ENCODE measurements at regions not wholly inside any gene's neighbourhood (a gene's known extent, or its start where the extent isn't known, plus 50 kb on each side); places are given as distances from the start of the nearest gene placed in this dataset.
"Not testable (repeated sequence)": the region's sequence is repeated elsewhere in the genome, so short reads cannot be mapped to it uniquely, and the experiment has no call there.

DNA sequence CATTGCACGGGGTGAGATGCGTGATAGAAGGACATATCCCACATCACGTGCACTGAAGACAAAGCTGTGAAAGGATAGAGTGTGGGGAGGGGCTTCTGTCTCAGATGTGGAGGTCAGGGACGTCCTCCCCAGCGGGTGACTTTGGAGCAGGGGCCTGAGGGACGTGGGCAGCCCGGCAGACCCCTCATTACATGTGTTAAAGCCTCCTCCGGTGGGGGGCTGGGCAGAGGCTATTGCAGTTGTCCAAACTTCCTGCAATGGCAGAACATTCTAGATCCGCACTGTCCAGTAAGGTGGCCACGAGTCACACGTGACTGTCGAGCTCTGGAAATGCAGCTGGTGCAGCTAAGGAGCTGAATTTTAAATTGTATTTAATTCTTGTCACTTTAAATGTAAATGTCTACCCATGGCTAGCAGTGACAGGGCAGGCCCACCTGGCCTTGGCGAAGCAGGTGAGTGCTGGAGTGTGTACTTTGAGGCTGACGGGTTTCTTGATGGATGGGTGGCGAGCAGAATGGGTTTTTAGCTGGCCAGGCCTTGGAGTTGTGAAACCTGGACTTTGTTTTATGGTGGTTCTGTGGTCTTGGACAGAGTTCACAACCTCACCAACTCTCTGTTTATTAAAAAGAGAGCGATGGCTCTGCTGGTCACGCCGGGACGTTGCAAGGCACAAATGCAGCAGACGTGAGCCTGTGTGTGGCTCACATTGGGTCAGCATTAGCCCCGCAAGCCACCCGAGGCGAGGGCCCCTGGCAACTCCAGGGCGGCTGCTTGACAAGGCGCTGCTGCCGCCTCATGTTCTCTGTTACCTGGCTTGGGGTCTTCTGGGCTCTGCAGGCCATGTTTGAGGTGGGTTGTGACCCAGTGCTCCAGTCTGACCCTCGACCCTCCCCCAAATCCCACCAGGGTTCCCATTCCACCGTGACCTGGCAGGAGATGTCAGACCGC lies 177.6 kb downstream of the NPIPB11 start:
- not testable (repeated sequence) for H3K9ac ChIP-seq (ENCODE audit: low read depth, low read length); H3K9me3 ChIP-seq (ENCODE audit: control insufficient read depth, insufficient read depth, low read length); H3K36me3 ChIP-seq (ENCODE audit: insufficient read depth, low read length); H3K4me1 ChIP-seq (ENCODE audit: insufficient read depth, low read length)

DNA sequence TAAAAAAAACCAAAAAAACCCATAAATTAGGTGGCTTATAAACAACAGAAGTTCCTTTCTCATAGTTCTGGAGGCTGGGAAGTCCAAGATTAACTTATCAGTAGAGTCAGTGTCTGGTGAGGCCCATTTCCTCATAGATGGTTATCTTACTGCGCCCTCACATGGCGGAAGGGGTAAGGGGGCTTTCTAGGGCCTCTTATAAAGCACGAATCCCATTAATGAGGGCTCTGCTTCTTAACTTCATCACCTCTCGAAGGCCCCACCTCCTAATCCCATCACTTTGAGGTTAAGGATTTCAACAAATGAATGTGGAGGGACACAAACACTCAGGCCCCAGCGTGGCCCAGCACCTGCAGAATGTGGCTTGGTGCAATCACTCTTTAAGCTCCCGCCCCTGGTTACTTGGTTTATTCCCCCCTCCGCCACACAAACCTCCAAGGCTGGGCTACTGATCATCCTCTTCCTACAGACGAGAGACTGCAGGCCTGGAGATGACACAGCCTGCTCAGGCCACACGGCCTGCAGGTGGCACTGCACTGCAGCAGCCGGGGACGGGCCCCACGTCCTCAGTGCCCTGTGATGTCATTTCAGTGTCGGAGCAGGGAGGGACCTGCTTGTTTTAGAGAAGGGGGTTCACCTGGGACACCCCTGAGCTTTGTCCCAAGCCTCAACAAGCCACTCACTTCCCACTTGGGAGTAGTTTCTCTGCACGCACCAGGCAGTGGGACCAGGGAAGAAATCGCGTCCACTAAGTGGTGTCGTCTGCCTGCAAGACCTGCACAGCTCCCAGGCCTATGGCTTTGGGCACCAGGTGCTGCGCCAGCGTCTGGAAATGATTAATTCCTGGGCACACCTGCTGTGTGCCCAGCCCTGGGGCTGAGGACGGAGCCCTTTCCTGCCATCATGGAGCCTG lies 178.5 kb downstream of the NPIPB11 start:
- not testable (repeated sequence) for H3K9ac ChIP-seq (ENCODE audit: low read depth, low read length); H3K9me3 ChIP-seq (ENCODE audit: control insufficient read depth, insufficient read depth, low read length); H3K4me1 ChIP-seq (ENCODE audit: insufficient read depth, low read length); H3K36me3 ChIP-seq (ENCODE audit: insufficient read depth, low read length)

DNA sequence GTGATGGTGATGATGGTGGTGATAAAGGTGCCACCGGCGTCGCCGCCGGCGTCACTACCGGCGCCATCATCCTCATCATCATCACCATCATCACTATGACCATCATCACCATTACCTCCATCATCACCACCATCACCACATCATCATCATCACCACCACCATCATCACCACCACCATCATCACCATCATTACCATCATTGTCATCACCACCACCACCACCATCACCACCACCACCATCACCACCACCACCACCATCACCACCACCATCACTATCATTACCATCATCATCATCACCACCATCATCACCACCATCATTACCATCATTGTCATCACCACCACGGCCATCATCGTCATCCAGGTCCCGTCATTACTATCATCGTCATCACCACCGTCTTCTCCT lies 179.7 kb downstream of the NPIPB11 start:
- Histone ChIP-seq H3K9ac (ENCODE audit: low read depth, low read length) (no peak overlapping the region), H3K4me1 (ENCODE audit: insufficient read depth, low read length) (no peaks in the 10 kb centered on the region), H3K9me3 (ENCODE audit: control insufficient read depth, insufficient read depth, low read length) (no peaks in the 10 kb centered on the region), H3K36me3 (ENCODE audit: insufficient read depth, low read length) (no peaks in the 10 kb centered on the region)

DNA sequence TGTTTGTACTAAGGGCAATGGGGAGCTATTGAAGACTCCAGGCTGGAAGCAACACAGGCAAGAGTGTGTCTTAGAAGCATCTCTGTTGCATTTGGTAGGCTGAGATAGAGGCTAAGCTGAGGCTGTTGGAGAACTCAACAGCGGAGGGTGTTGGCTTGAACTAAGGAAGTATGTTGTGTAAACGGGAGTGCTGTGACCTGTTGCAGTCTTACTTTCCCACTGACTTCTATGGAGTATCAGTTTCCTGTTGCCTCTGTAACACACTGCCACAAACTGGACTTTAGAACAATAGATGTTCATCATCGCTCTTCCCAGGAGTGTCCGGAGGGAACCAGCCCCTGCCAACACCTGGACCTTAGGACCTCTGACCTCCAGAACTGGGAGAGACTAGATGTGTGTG lies 181.8 kb downstream of the NPIPB11 start:
- not testable (repeated sequence) for H3K4me1 ChIP-seq (ENCODE audit: insufficient read depth, low read length); H3K36me3 ChIP-seq (ENCODE audit: insufficient read depth, low read length); H3K9me3 ChIP-seq (ENCODE audit: control insufficient read depth, insufficient read depth, low read length); H3K9ac ChIP-seq (ENCODE audit: low read depth, low read length)

DNA sequence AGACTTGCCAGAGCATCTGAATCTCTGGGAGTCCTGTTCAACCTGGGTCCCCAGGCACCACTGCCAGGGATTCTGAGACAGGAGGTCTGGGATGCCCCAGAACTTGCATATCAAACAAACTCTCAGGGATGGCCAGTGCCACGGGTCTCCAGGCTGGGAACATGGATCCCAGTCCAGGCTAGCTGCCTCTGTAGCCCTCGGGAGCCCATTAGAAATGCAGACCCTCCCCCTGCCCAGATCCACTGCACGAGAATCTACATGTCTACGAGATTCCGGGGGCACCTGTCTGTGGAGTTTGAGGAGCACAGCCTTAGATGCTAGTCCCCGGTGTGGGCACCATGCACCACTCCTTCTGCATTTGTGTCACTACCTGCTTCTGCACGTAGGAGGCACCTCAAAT lies 183.9 kb downstream of the NPIPB11 start:
- H3K4me1 ChIP-seq (ENCODE audit: insufficient read depth, low read length); H3K36me3 ChIP-seq (ENCODE audit: insufficient read depth, low read length); H3K9ac ChIP-seq (ENCODE audit: low read depth, low read length); H3K9me3 ChIP-seq (ENCODE audit: control insufficient read depth, insufficient read depth, low read length): not testable (repeated sequence)

DNA sequence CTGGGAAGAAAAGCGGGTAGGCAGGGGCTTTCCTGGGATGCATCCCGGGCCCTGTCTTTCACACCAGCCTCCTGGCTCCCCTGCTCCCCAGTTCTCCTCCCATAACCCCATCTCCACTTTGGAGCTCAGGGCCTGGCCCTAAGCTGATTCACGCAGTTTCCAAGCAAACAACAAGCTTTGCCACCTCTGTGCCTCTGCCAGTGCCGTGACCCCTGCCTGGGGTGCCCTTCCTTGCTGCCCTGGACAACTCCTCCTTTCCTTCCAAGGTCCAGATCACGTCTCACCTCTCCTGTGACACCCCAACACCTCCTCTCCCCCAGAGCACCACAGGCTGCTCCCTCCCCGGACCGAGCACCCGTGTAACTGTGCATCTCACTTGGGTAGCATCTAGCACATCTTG lies 184.5 kb downstream of the NPIPB11 start:
- not testable (repeated sequence) for H3K4me1 ChIP-seq (ENCODE audit: insufficient read depth, low read length); H3K9me3 ChIP-seq (ENCODE audit: control insufficient read depth, insufficient read depth, low read length); H3K9ac ChIP-seq (ENCODE audit: low read depth, low read length); H3K36me3 ChIP-seq (ENCODE audit: insufficient read depth, low read length)

DNA sequence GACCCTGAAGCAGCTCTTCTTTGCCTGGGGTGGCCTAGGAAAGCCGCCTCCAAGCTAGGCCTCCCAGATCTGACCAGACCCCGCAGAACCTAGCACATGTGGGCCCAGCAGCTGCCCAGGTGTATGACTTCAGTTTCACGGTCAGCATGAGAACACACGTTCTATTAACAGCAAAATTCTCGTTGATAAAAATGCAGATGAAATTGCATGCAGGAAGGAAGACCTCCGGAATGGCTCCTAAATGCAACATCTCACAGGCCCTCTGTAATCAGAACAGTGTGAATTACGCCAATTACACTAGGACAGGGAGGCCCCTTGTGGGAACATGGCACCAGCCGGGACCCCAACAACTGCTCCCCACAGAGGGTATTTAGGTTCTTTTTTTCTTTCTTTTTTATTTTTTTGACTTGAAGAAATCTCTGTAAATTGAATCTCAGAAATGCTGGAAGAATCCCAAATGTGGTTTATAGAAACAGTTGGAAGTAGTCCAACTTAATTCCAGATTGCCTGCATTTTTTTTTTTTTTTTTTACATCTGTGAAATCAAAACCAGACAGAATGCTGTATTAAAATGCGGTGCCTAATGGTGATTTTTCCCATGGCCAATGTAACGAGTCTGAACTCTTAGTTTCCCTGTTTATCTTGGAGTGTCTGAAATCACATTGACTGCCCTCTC lies 185.1 kb downstream of the NPIPB11 start:
- H3K9ac ChIP-seq (ENCODE audit: low read depth, low read length); H3K36me3 ChIP-seq (ENCODE audit: insufficient read depth, low read length); H3K9me3 ChIP-seq (ENCODE audit: control insufficient read depth, insufficient read depth, low read length); H3K4me1 ChIP-seq (ENCODE audit: insufficient read depth, low read length): not testable (repeated sequence)

DNA sequence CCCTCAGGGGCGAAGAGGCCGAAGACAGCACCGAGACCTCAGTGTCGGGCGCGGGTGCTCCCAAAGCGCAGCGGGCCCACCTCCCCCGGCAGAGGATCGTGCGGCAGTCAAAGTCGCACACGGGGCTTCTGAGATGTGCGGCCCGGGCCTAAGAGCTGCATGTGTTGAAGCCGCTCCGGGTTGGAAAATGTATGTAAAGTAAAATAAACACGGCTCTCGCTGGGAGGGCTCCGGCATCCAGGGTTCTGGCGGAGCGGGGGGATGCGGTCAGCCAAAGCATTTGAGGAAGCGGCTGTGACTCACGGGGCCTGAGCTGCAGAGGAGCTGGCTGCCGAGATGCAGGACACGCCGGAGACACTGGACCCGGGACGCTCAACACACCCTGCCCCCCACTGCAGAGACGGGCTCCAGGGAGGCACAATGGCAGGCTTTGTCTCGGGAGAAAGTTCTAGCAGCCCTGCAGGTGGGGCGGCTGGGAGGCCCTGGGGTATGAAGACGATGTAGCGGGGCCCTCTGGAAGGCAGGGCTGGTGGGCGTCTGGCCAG lies 185.8 kb downstream of the NPIPB11 start:
- H3K36me3 ChIP-seq (ENCODE audit: insufficient read depth, low read length); H3K9ac ChIP-seq (ENCODE audit: low read depth, low read length); H3K4me1 ChIP-seq (ENCODE audit: insufficient read depth, low read length); H3K9me3 ChIP-seq (ENCODE audit: control insufficient read depth, insufficient read depth, low read length): not testable (repeated sequence)

DNA sequence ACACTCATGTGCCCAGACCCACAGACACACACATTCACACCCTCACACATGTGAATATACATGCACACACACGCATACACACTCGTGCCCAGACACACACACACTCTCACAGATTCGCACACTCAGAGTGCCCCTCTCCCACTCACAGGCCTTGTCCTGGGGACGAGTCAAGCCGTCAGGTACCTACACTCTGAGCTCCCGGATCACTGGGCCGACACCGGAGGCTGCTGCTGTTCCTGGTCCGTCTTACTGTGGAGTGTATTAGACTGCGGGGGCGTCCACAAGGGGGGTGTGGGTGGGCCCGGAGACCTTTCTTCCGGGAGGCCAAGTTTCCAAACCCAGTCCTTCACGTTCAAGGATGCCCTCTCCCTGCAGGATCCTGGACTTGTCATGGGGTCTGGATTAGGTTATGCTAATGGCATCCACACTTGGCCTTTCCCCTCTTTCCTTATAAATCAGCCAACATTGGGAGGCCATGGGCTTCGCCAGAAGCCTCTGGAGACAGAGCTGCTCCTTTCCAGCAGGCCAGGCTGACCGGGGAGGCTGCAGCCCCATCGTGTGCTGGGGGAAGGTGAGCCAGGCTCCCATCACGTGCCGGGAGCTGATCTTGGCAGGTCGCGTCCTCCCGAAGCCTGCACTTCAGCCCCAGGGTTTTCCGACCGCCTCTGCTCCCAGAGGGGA lies 186.4 kb downstream of the NPIPB11 start:
- H3K36me3 ChIP-seq (ENCODE audit: insufficient read depth, low read length); H3K9ac ChIP-seq (ENCODE audit: low read depth, low read length); H3K4me1 ChIP-seq (ENCODE audit: insufficient read depth, low read length); H3K9me3 ChIP-seq (ENCODE audit: control insufficient read depth, insufficient read depth, low read length): not testable (repeated sequence)

DNA sequence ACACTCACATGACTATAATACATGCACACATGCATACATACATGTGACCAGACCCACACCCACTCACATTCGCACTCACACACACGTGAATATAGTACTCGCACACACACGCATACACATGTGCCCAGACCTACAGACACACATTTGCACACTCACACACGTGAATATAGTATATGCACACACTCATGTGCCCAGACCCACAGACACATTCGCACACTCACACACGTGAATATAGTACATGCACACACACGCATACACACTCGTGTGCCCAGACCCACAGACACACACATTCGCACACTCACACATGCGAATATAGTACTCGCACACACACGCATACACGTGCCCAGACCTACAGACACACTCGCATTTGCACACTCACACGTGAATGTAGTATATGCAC lies 186.9 kb downstream of the NPIPB11 start:
- not testable (repeated sequence) for H3K9ac ChIP-seq (ENCODE audit: low read depth, low read length); H3K36me3 ChIP-seq (ENCODE audit: insufficient read depth, low read length); H3K4me1 ChIP-seq (ENCODE audit: insufficient read depth, low read length); H3K9me3 ChIP-seq (ENCODE audit: control insufficient read depth, insufficient read depth, low read length)

DNA sequence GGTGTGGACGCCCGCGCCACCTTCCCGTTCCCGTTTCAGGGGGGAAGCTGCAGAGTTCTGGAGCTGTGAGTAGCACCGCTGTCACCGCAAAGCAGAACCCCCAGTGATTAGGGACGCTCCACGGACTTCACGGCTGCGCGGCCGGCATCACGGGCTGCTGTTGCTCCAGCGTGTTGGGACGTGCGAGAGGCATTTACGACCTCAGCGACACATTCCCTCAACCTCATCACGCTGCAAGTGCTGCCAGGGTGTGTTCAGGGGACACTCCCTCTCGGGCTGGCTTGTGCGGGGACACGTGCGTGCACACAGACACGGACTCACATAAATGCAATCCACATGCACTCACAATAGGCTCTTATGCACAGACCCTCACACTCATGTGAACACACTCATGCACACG lies 187.9 kb downstream of the NPIPB11 start:
- not testable (repeated sequence) for H3K9me3 ChIP-seq (ENCODE audit: control insufficient read depth, insufficient read depth, low read length); H3K4me1 ChIP-seq (ENCODE audit: insufficient read depth, low read length); H3K36me3 ChIP-seq (ENCODE audit: insufficient read depth, low read length); H3K9ac ChIP-seq (ENCODE audit: low read depth, low read length)

DNA sequence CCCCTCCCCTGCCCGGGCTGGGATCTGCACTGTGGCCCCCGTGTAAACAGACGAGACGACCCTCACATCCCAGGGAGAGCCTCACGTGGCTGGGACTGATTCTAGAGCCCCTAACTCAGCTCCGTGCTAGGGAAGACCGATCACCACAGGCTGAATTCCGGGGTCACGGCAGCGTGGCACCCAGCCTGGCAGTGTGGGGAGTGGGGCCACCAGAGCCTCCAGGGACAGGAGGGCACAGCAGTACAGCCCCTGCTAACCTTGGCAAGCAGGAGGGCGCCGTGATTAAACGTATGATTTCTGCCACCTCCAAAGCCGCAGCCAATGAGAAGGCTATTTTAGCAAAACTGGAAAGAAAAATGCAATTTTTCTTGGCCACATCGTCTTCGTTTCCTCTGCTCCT lies 188.3 kb downstream of the NPIPB11 start:
- H3K36me3 ChIP-seq (ENCODE audit: insufficient read depth, low read length), result not testable (repeated sequence)

DNA sequence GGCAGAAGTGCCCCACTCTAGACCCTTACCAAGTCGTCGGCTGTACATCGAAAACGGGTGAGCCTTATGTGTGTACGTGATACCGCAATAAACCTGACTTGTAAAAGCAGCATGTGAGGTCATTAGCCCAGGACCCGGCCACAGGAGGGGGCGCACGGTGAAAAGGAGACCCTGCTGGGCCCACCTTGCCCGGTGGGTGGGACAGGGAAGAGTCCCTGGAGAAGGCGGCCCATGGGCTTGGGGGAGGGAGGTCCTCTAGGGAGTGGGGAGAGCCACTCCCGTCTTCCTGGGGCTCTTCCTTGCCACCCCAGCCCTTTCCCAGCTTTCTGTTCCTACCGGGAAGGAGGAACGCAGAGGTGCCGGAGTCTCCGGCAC lies 188.8 kb downstream of the NPIPB11 start:
- H3K9ac ChIP-seq (ENCODE audit: low read depth, low read length); H3K36me3 ChIP-seq (ENCODE audit: insufficient read depth, low read length); H3K9me3 ChIP-seq (ENCODE audit: control insufficient read depth, insufficient read depth, low read length); H3K4me1 ChIP-seq (ENCODE audit: insufficient read depth, low read length): not testable (repeated sequence)

More for the DNA sequence above, 188.3 kb downstream of the NPIPB11 start:
- H3K9ac ChIP-seq (ENCODE audit: low read depth, low read length); H3K4me1 ChIP-seq (ENCODE audit: insufficient read depth, low read length); H3K9me3 ChIP-seq (ENCODE audit: control insufficient read depth, insufficient read depth, low read length): not testable (repeated sequence)

DNA sequence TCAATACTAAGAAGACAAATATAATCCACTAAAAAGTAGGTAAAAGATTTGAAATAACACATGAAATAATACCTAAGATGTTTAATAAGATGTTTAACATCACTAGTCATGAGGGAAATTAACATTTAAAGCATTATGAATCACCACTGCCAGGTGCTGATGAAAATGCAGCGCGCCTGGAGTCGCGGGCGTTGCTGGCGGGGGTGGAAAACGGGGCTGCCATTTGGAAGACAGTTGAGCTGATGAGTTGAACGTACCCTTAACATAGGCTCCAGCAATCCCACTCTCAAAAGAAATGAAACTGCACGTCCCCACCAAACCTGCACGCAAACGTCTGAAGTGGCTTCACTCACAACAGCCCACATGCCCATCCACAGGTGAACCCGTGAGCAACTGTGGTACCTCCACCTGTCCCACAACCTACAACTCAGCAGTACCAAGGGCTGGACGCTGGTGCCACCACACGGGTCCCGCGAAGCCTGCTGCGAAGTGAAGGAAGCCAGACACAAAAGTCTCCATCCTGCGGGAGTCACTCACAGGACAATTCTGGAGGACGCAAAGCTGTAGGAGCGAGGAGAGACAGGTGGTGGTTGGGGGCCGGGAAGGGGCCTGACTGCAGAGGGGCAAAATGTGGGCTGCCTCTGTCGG lies 189.3 kb downstream of the NPIPB11 start:
- H3K36me3 ChIP-seq (ENCODE audit: insufficient read depth, low read length); H3K9me3 ChIP-seq (ENCODE audit: control insufficient read depth, insufficient read depth, low read length): not testable (repeated sequence)

More for the DNA sequence above, 189.3 kb downstream of the NPIPB11 start:
- not testable (repeated sequence) for H3K9ac ChIP-seq (ENCODE audit: low read depth, low read length); H3K4me1 ChIP-seq (ENCODE audit: insufficient read depth, low read length)
